Superior temporal gyrus (tissue), 1 donor: ENCODE measurements at regions not wholly inside any gene's neighbourhood (a gene's known extent, or its start where the extent isn't known, plus 50 kb on each side); places are given as distances from the start of the nearest gene placed in this dataset.
"Not testable (repeated sequence)": the region's sequence is repeated elsewhere in the genome, so short reads cannot be mapped to it uniquely, and the experiment has no call there.

Experiments
- DNase-seq: peaks from one replicate; pipeline ENCODE4 v3.0.0-alpha.2; 2016; ENCODE audit errors: extremely low spot score

GRCh38 chr4:159736411-159736810 lies 633.5 kb downstream of the RAPGEF2 start:
- no peak for DNase-seq

- no peak for DNase-seq
These were observed 641.1 kb downstream of the RAPGEF2 start for GRCh38 chr4:159743971-159744370.

- DNase-seq = no peak
These were observed 645.1 kb downstream of the RAPGEF2 start for GRCh38 chr4:159747983-159748382.

GRCh38 chr4:159748834-159749444 lies 646.1 kb downstream of the RAPGEF2 start:
- no peak for DNase-seq

- DNase-seq = no peak
These were observed 654.6 kb downstream of the RAPGEF2 start for GRCh38 chr4:159757499-159757898.

GRCh38 chr4:159758061-159758460 lies 655.2 kb downstream of the RAPGEF2 start:
- no peak for DNase-seq

GRCh38 chr4:159762672-159763071 lies 659.8 kb downstream of the RAPGEF2 start:
- no peak for DNase-seq

- peak; percentile 84 for DNase-seq
These were observed 661.6 kb downstream of the RAPGEF2 start for GRCh38 chr4:159764343-159764952.

- no peak for DNase-seq
These were observed 662.5 kb downstream of the RAPGEF2 start for GRCh38 chr4:159765382-159765781.

- no peak for DNase-seq
These were observed 663.4 kb downstream of the RAPGEF2 start for GRCh38 chr4:159766241-159766640.

GRCh38 chr4:159767406-159767805 lies 664.5 kb downstream of the RAPGEF2 start:
- no peak for DNase-seq

- no peak for DNase-seq
These were observed 665.1 kb downstream of the RAPGEF2 start for GRCh38 chr4:159768016-159768415.

GRCh38 chr4:159770401-159770800 lies 667.5 kb downstream of the RAPGEF2 start:
- no peak for DNase-seq

GRCh38 chr4:159770969-159771368 lies 668.1 kb downstream of the RAPGEF2 start:
- DNase-seq = no peak

- no peak for DNase-seq
These were observed 674.1 kb downstream of the RAPGEF2 start for GRCh38 chr4:159776961-159777360.

- no peak for DNase-seq
These were observed 674.8 kb downstream of the RAPGEF2 start for GRCh38 chr4:159777689-159778088.

- DNase-seq = no peak
These were observed 675.4 kb downstream of the RAPGEF2 start for GRCh38 chr4:159778298-159778697.

GRCh38 chr4:159779716-159780115 lies 676.8 kb downstream of the RAPGEF2 start:
- no peak for DNase-seq

- DNase-seq = no peak
These were observed 677.5 kb downstream of the RAPGEF2 start for GRCh38 chr4:159780196-159780922.

GRCh38 chr4:159787901-159788300 lies 685.0 kb downstream of the RAPGEF2 start:
- DNase-seq = no peak

- no peak for DNase-seq
These were observed 688.5 kb downstream of the RAPGEF2 start for GRCh38 chr4:159791334-159791733.

- not testable (repeated sequence) for DNase-seq
These were observed 701.7 kb downstream of the RAPGEF2 start for GRCh38 chr4:159804592-159804991.

GRCh38 chr4:159823743-159824142 lies 720.9 kb downstream of the RAPGEF2 start:
- DNase-seq = no peak
